Fibroblast of the aortic adventitia (primary cell): ENCODE measurements at regions not wholly inside any gene's neighbourhood (a gene's known extent, or its start where the extent isn't known, plus 50 kb on each side); places are given as distances from the start of the nearest gene placed in this dataset.
"Not testable (repeated sequence)": the region's sequence is repeated elsewhere in the genome, so short reads cannot be mapped to it uniquely, and the experiment has no call there.

Source experiments
- DNase-seq: peaks from one replicate; pipeline ENCODE4 v3.0.0-alpha.2; 2010; ENCODE audit warnings: low read depth
- H3K4me3 ChIP-seq: 2 replicates; pipeline ENCODE4 v1.5.1; 2011; ENCODE audit warnings: low read depth, mild to moderate bottlenecking, control low read depth, low read length, moderate library complexity
- CTCF ChIP-seq: IDR thresholded peaks from 2 replicates; pipeline ENCODE4 v1.5.1; 2011; ENCODE audit warnings: mild to moderate bottlenecking, low read length, control low read depth, inconsistent platforms; ENCODE audit not compliant: insufficient read depth

GRCh38 chr10:115028419-115028818 lies 64.7 kb upstream of the ATRNL1 start:
- no peak for TF ChIP-seq CTCF
- no peak for DNase-seq
- no peak overlapping the region for H3K4me3 ChIP-seq

- TF ChIP-seq CTCF = no peak
- no peak for DNase-seq
- H3K4me3 ChIP-seq = no peak overlapping the region
These were observed 63.5 kb upstream of the ATRNL1 start for GRCh38 chr10:115029452-115030375.

GRCh38 chr10:115030483-115031200 lies 62.5 kb upstream of the ATRNL1 start:
- H3K4me3 ChIP-seq = no peak overlapping the region
- peak; percentile 14 for DNase-seq
- TF ChIP-seq CTCF = no peak

- TF ChIP-seq CTCF = no peak
- DNase-seq = no peak
- H3K4me3 ChIP-seq = no peak overlapping the region
These were observed 59.3 kb upstream of the ATRNL1 start for GRCh38 chr10:115033898-115034297.

- not testable (repeated sequence) for H3K4me3 ChIP-seq, DNase-seq
These were observed 53.4 kb upstream of the ATRNL1 start for GRCh38 chr10:115039781-115040180.
